ENCODE measurements at regions not wholly inside any gene's neighbourhood (a gene's known extent, or its start where the extent isn't known, plus 50 kb on each side); places are given as distances from the start of the nearest gene placed in this dataset.

DNA sequence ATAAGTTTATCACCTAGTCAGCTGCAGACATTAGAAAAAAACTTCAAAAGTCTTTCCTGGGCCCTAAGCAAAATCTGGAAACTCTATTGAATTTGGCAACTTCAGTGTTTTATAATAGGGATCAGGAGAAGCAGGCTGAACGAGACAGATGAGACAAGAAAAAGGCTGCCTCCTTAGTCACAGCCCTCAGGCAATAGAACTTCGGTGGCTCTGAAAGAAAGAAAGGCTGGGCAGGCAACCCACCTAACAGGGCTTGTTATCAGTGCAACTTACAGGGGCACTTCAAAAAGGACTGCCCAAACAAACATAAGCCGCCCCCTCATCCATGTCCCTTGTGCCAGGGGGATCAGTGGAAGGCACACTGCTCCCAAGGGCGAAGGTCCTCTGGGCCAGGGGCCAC lies 657.9 kb upstream of the HS3ST5 start:
- TF ChIP-seq, protein P1, sequence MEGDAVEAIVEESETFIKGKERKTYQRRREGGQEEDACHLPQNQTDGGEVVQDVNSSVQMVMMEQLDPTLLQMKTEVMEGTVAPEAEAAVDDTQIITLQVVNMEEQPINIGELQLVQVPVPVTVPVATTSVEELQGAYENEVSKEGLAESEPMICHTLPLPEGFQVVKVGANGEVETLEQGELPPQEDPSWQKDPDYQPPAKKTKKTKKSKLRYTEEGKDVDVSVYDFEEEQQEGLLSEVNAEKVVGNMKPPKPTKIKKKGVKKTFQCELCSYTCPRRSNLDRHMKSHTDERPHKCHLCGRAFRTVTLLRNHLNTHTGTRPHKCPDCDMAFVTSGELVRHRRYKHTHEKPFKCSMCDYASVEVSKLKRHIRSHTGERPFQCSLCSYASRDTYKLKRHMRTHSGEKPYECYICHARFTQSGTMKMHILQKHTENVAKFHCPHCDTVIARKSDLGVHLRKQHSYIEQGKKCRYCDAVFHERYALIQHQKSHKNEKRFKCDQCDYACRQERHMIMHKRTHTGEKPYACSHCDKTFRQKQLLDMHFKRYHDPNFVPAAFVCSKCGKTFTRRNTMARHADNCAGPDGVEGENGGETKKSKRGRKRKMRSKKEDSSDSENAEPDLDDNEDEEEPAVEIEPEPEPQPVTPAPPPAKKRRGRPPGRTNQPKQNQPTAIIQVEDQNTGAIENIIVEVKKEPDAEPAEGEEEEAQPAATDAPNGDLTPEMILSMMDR (IDR thresholded peaks at IDR 0.05; ENCODE audit: low read depth, low read length, poor library complexity, severe bottlenecking), result no peak
- no peak for TF ChIP-seq EZH2phosphoT487 (IDR thresholded peaks at IDR 0.05; ENCODE audit: borderline replicate concordance, low read length)
